HG02588 (cell line): ENCODE measurements at regions not wholly inside any gene's neighbourhood (a gene's known extent, or its start where the extent isn't known, plus 50 kb on each side); places are given as distances from the start of the nearest gene placed in this dataset.
"Not testable (repeated sequence)": the region's sequence is repeated elsewhere in the genome, so short reads cannot be mapped to it uniquely, and the experiment has no call there.

Experiments
- ATAC-seq: cut with Tn5 transposase; IDR thresholded peaks from one replicate; pipeline ENCODE4 v1.9.1; 2021; ENCODE audit warnings: mild to moderate bottlenecking, moderate library complexity; ENCODE audit not compliant: unreplicated experiment

DNA sequence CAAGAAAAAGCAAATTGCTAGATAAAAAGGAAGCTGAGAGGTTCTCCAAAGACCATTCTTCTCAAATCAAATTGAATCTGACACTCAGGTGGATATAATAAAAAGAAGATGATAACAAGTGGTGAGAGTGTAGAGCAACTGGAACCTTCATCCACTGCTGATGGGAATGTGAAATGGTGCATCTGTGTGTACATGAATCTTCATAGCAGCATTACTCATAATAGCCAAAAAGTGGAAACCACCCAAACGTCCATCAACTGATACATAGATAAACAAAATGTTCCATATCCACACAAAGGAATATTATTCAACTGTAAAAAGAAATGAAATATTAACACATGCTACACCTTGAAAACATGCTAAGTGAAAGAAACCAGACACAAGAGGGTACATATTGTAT is 357.2 kb upstream of the EPHA4 start:
- no peak for ATAC-seq

DNA sequence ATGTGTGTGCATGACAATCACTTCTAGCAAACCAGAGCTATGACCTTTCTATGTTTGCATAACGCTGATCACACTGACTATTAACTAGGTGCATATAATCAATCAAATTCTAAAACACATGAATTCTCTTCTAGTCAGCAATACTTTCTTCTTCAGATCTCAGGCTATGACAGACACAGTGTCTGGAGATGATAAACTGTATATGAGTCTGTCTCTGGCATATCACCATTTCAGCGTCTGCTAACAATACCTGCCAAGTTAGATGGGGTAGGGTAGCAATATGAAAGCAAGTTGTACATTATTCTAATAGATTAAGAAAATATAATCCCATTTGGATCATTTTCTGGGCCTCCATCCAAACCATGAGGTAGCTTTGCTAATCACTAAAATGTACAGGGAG is 354.2 kb upstream of the EPHA4 start:
- no peak for ATAC-seq

DNA sequence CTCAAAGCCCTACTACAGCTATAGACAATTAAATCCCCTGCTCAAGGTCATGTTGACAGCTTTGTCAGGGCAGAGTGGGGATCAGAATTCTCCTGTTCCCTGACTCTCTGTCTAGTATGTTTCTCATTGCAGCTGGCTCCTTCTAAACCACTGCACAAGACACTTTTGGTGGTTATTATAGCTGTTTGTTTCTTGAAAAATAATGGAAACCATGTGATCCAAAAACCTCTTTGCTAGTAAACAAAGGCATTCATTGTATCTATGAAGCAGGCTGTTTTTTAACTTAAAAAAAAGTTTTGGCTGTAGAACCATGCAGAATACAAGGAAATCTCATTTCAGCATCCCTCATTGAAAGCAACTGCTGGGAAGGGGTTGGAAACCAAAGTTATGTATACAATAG is 352.5 kb upstream of the EPHA4 start:
- ATAC-seq = no peak

DNA sequence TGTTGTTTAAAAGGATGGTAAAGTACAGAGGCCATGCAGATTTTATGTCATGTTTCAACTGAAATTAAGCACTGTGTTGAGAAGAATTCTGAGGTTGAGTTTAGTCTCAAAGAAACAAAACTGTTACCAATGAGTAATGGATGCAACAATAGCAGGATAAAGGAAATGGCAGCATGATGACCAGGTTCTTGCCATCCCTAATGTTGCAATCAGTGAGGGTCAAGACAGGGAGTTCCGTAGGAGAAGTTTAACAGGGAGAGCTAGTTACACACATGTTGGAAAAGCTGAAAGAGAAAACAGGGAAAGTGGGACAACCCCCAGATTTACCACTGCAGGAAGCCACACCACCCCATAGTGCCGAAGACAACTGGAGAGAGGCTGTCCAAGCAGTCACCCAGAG is 343.8 kb upstream of the EPHA4 start:
- no peak for ATAC-seq

DNA sequence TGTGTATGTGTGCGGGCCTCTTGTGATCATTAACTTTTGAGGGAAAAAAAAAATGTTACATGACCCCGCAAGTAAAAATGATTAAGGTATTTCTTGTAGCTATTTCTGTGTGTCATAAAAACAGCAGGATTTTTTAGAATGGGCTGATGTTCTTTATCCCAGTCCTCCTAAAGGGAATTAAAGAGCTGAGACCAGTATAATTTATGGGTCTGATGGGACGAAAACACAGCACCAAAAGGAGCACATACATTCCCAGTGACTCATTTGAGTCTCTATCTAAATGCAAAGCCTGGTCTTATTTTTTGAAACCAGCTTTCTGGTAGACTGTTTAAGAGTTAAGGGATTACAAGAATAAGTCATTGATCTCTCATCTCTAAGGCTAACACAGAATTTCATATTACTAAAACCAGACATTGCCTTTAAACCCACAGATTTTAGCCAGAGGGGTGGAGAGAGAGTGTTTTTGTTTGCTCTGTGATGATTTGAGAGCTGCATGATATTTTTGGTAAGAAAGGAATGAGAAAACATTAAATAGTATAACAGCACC is 342.3 kb upstream of the EPHA4 start:
- no peak for ATAC-seq

DNA sequence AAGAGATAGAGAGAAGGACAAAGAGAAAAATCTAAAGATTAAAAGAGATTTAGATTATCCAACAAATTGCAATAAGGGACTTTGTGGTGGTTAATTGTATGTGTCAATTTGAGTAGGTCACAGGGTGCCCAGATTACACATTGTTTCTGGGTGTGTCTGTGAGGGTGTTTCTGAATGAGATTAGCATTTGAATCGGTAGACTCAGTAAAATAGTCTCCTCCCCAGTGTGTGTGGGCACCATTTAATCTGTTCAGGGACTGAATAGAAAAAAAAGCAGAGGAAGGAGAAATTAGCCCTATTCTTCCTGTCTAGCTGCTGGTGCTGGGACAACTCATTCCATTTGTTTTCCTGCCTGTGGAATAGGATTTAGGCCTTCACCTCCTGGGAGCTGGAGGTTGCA is 339.8 kb upstream of the EPHA4 start:
- ATAC-seq = no peak

DNA sequence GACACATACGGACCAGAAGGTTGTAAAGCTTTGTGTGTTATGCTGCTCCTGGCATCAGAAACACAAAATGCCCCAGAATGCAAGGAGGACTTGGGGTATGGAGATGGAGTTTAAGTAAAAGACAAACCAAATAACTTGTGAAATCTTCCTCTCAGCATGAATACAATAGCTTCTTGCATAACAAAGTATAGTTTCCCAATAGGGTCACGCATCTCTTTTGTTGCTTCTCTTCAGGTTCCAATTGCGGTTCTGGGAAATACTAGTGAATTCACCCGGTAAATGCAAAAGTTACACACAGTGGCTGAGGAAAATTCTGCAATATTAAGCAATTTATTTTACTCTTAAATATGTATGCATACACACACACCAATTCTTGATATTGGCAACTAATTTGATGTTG is 339.2 kb upstream of the EPHA4 start:
- no peak for ATAC-seq

DNA sequence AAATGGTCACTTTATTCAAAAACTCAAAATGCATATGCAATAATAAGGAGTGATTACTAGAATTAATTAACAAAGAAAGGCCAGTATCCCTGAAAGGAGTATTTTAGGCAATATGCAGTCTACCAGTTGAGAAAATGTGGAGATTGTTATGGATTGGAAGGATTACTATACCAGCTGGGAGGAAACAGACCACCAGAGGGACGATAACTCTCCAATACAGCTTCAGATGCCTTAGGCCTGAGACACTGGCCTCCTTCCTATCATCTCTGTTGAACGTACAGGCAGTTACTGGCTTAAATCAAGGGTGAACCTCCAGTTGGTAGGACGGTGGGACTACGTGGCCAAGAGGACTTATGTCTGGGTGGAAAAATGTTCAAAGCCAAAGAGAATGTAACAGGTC is 336.4 kb upstream of the EPHA4 start:
- no peak for ATAC-seq

DNA sequence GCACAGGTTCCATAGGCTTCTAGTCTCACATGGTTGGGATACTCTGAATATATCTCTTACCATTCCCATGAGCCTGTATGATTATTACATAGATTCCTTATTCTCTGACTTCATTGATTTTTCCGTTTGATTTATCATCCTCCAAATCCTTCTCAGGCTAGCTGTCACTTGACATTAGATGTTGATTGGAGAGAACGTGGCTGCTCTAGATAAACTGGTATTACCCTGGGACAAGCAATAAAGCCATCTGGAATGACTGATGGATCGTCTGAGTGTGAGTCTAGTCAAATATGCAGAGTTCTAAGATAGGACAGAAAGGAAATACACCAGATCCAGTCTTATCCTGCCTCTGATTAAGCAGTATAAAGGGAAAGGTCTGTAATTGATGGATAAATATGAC is 325.6 kb upstream of the EPHA4 start:
- no peak for ATAC-seq

DNA sequence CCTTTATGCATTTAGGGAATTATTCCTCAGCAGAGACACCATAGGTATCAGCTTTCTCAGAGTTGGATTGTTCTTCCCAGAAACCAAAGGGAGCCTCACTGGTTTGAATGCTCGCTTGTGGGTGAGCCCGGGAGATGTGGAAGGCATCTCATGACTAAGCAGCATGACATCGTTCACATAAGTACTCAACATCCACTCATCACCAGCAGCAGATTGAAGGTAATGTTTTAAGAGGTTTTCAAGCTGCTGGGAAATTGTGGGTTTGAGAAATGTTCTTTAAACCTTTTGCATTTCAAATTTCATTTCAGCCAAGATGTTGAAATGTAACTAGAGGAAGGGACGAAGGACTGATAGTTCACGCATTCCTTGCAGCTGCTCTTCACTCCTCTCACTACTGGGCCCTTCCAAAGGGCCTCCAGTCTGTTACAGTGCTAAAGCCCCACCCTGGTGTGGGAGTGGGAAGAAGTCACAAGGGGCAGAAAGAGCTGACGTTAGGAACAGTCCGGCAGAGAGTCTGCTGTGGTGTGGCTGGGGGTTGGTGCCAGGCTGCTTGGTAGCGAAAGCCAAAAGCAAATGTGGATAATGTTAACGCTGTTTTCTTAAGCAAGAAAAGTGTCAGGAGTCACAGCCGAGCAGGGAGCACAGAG is 324.5 kb upstream of the EPHA4 start:
- no peak for ATAC-seq

DNA sequence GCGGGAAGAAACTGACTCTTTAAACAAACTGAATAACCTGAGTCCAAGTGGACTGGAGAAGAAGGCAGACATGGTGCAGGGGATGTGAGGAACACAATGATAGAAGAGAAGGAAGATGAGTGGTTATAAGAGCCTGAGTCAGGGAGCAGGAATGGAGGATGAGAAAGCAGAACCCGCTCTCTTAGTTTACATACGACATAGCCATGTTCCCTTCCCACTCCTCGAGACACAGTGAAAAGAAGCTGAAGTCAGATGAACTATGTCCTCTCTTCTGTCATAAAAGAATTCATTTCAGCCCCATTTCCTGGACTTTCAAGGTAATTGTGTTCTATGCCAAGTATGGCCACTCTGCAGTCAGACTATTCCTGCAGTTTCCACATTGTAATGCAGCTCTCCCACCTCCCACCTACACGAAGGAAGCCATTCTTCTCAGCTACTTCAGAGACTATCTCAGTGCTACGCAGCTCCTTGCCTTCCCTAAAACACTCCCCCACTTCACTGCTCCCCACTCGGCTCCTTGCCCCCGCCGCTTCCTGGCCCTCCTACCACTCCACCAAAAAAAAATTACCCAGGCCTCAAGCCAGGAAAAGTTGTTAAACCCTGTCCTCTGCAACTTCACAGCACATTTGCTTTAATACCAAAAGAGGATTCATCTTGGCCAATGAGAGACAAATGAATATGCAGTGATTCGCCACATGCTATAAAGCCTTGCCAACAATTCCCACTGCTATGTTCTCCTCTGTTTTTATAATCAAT is 323.4 kb upstream of the EPHA4 start:
- no peak for ATAC-seq

DNA sequence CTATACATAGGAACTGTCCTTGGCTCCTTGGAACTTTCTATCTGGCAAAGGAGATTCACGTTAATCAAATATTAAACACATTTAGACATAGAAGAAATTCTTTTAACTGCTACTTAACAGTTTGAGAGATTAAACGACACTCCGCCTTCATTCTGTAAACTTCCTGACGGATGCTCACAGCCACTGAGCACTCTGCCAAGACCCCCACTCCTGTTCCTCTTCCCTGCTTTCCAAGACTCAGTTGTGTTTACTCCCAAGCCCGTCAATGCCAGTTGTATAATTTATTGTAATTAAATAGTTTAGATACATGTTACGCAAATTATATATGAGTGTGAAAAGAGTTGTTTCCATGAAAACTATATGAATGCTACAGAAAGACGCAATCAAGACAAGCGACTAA is 321.4 kb upstream of the EPHA4 start:
- ATAC-seq = no peak

DNA sequence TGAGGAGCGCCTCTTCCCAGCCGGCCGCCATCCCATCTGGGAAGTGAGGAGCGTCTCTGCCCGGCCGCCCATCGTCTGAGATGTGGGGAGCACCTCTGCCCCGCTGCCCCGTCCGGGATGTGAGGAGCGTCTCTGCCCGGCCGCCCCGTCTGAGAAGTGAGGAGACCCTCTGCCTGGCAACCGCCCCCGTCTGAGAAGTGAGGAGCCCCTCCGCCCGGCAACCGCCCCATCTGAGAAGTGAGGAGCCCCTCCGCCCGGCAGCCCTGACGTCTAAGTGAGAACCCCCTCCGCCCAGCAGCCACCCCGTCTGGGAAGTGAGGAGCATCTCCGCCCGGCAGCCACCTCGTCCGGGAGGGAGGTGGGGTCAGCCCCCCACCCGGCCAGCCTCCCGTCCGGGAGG is 319.9 kb upstream of the EPHA4 start:
- ATAC-seq = not testable (repeated sequence)

DNA sequence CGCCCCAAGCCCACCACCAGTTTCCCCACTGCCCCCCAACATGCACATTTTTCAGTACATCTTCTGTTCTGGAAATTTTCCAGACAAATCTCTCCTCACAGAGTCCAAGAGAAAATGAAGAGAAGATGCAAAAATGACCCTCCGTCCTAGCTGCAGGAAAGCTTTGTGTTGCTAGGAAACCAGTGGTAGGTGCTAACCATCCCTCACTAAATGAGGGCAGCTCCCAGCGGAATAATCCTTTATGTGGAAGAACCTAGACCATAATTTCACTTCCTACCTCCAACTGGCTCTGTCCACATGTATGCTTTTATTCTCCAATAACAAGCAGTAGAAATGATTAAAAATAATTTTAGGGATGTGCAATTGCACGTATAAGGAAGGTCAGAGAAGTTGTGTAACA is 311.9 kb upstream of the EPHA4 start:
- ATAC-seq = no peak

DNA sequence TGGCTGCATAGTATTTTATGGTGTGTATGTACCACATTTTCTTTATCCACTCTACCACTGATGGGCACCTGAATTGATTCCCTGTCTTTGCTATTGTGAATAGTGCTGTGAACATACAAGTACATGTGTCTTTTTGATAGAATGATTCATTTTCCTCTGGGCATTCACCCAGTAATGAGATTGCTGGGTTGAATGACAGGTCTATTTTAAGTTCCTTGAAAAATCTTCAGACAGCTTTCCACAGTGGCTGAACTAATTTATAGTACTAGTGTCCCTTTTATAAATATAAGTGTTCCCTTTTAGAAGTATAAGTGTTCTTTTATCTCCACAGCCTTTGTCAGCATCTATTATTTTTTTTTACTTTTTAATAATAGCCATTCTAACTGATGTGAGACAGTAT is 303.9 kb upstream of the EPHA4 start:
- ATAC-seq = no peak

DNA sequence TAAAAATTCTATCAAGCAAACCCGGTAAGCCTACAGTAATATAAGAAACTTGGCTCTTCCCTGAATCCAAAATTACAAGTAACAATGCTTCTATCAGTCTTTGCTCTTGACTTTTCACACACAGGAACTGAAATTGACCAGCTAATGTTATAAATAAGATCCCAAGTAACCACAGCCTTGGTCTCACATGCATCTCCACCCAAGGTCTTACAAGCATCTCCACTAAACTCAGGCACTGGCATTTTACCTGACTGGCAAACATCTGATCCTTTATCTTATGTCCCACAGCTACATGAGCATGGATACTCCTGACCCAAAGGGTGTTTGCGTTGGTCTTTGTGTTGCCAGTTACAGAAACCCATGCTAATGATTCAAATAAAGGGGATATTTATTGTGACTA is 302.3 kb upstream of the EPHA4 start:
- ATAC-seq = no peak

DNA sequence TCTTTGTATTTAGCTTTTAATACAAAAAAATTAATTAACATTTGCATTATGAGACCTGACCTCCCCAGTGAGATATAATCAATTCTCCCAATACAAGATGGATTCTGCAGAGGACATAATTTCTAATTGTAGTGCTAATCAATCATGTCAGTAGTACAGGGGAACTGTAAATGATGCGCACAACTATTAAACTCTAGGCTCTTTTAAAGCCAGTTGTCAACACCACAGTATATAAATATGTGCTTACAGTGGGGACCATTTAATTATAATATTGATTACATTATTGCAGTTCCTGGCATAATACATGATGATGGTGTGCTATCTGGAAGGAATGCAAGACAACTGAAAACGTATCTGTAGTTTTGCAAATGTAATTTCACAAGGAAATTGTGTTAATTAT is 285.6 kb upstream of the EPHA4 start:
- no peak for ATAC-seq

DNA sequence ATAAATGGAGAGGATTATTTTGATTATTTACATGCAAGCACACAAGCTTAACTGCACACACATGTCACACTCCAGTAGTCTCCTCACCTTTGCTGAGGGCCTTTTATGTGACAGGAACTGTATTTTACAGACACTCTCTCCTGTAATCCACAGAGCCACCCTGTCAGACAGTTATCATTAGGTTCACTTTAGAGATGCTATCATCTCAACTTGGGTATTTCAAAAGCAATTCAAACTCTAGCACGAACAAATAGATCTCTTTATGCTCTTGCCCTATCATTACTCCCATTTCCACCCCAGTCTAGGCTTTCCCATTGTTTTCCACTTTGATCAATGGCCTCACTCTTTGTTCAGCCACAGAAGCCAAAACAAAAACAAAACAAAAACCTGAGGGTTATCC is 281.2 kb upstream of the EPHA4 start:
- no peak for ATAC-seq

DNA sequence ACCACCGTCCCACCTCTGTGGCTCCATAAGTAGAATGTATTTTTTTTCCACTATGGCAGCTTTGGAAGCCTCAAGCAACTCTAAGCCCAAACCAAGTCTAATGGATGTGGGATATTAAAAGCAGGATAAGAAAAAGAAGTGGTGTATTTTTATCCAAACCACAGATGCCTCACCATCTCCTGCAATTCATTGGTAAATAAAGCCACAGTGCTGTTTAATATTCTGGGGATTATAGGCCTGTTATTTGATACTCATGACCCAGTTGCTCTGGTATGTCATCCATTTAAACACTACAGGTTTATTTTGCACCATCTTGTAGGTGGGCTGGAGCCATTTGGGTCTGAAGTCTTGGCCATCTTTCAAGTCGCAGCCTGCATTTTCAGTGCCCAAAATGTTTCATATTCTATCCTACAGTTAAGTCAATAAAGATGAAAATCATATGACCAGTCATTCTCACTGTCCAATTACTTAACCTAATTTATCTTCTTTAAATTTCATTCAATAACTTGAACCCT is 279.5 kb upstream of the EPHA4 start:
- no peak for ATAC-seq

DNA sequence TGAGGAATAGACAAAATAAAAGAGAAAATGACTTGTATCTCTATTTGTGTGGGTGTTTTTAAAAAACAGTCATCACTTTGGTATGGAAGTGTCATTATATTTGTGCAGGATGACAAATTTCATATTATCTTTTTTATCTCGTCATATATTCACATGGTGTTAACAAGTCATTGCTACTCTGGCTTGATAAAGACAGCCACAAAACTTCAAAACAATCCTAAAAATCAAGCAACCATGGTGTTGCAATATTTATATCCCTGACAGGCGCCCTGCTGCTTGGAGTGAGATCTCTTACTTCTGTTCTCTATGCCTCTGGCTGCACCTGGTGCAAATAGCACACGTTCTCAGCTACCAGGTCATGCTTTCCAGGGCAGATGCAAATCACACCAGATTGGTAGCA is 278.0 kb upstream of the EPHA4 start:
- ATAC-seq = no peak

DNA sequence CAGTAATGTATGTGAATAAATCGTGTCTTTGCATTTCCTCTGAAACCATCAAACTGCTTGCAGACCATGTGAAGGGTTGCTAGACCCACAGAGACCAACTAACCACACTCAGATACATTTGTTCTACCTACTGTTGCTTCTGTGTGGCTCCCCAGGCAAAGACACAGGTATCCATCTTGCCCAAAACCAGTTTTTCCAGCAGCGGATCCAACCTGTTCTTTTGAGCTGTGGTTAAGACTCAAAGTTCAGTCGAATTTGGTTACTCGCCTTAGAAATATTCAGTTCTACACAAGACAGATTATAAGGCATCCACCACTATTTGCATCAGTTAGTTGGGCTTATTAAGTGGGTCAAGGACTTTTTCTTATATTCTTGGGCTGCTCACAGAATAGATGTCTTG is 276.2 kb upstream of the EPHA4 start:
- ATAC-seq = no peak

DNA sequence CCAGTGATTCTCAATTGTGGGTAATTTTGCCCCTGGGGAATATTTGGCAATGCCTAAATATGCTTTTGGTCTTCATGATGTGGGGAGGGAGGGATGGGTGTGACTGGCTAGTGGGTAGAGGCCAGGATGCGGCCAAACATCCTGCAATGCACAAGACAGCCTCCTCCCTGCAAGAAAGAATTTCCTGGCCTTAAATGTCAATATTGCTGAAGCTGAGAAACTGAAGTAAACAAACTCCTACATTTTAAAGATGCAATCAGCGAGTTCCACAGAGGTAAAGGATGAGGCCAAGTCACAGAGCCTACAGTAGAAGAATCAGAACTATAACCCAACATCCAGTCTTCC is 272.9 kb upstream of the EPHA4 start:
- ATAC-seq = no peak
